GM21528 (cell line): ENCODE measurements at regions not wholly inside any gene's neighbourhood (a gene's known extent, or its start where the extent isn't known, plus 50 kb on each side); places are given as distances from the start of the nearest gene placed in this dataset.
"Not testable (repeated sequence)": the region's sequence is repeated elsewhere in the genome, so short reads cannot be mapped to it uniquely, and the experiment has no call there.

ENCODE experiments used
- ATAC-seq: cut with Tn5 transposase; IDR thresholded peaks from one replicate; pipeline ENCODE4 v1.9.1; 2021; ENCODE audit warnings: mild to moderate bottlenecking, moderate library complexity; ENCODE audit not compliant: unreplicated experiment, low FRiP score

DNA sequence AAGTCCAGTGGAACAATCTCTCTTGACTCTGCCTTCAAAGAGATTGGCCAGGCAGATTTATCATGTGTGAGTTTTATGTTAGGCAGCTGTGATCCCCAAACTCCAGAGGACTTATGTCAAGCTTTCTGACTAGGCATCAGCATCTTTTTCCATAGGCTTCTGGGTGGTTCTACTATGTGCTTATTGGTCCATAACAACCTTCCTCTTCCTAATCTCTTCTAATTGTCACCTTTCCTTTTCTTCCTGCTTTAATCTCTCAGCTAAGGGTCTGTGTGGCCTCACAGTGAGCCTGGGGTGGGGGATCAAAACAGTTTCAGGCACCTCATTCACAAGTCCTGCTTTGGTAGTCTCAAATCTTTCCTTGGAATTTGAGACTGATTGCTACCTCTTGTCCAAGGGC is 170.9 kb upstream of the CHD1 start:
- no peak for ATAC-seq

DNA sequence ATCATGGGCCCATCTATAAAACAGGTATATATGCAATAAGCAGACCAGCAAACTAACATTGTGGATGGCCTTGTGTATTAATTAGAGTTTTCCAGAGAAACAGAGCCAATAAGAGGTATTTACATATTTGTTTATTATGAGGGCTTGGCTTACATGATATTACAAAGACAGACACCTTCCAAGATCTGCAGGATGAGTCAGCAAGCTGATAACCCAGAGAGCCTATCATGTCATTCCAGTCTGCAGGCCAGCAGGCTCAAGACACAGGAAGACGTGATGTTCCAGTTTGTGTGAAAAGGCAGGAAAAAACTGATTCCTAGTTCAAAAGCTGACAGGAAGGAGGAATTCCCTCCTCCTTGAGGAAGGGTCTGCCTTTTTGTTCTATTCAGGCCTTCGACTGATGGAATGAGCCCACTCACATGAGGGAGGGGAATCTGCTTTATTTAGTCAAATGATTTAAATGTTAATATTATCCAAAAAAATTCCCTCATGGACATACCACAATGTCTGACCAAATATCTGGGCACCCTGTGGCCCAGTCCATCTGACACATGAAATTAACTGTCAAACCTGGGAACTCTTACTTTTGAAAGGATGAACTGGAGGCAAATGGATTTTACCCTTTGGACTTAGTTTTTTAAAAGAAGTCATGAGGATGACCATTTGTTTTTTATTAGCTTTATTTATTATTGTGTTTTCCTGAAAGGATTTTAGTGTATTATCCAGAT is 161.2 kb upstream of the CHD1 start:
- ATAC-seq, result no peak

DNA sequence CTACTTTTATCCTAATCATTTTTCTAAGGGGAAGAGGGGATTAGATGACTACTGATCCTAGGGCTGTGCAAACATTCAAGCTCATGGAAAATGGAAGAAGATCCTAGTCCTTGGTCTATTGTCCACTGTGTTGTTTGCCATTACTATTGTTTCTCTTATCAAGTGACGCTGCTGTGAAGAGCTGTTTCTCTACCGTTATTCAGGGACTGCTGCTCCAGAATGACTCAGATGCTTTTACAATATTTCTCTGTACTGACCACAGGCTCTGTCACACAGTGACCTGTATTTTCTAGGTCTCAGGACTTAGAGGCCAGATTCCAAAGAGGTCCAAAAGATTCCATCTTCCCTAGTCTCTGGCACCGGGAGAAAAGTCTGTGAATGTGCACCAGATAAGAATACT is 159.5 kb upstream of the CHD1 start:
- no peak for ATAC-seq

DNA sequence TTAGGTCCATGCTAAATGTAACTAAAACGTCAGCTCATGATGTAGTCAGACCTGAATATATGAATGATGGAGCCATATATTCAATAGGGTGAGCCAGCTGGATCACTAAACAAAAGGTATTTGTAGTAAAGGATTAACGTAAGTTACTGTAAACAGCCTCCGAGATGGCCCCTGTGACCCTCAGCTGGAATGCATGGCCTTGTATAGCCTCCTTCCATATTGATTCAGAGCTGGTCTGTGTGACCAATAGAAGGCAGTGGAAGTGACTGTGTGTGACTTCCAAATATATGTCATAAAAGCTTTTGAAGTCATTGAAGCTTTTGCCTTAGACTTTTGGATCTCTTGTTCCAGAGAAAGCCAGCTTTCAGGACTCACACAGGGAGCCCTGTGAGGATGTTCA is 154.4 kb upstream of the CHD1 start:
- no peak for ATAC-seq

DNA sequence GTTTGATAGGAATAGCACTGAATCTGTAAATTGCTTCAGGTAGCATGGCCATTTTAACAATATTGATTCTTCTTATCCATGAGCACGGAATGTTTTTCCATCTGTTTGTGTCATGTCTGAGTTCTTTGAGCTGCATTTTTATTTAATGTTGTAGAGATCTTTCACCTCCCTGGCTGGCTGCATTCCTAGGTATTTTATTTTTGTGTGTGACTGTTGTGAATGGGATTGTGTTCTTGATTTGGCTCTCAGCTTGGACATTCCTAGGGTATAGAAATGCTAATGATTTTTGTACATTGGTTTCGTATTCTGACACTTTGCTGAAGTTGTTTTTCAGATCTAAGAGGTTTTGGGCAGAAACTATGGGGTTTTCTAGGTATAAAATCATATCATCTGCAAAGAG is 152.9 kb upstream of the CHD1 start:
- no peak for ATAC-seq

DNA sequence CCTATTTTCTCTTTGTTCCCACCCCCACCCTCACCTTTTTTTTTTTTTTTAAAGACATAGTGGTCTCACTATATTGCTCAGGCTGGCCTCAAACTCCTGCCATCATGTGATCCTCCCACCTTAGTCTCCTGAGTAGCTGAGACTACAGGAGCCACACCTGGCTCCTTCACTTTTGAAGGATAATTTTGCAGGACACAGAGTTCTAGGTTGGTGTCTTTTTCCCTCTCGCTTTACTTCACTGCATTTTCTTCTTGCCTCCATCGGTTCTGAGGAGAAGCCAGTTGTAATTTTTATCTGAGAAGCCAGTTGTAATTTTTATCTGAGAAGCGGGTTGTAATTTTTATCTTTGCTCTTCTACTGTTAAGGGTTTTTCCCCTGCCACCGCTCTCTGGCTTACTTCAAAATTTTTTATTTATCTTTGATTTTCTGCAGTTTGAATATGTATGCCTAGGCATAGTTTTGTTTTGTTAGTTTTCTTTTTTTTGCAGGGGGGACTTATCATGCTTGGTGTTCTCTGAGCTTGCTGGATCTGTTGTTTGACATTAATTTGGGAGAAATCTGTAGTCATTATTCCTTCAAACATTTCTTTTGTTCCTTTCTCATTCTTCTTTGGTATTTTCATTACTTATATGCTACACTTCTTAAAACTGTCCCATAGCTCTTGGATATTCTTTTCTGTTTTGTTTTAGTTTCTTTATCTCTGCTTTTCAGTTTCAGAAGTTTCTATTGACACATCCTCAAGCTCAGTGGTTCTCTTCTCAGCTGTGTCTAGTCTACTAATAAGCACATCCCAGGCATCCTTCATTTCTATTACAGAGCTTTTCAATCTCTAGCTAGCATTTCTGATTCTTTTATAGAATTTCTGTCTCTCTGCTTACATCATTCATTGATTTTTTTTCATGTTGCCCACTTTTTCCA is 148.2 kb upstream of the CHD1 start:
- peak; percentile 86 for ATAC-seq

DNA sequence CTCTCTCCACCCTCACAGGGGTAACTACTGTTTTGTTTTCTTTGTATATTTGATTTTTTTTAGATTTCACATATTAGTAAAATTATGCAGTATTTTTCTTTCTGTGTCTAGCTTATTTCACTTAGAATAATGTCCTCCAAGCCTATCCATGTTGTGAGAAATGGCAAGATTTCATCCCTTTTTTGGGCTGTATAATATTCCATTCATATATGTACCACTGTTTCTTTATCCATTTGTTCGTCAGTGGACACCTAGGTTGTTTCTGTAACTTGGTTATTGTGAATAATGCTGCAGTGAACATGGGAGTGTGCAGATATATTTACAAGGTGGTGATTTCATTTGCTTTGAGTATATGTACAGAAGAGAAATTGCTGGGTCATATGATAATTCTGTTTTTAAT is 144.0 kb upstream of the CHD1 start:
- no peak for ATAC-seq

DNA sequence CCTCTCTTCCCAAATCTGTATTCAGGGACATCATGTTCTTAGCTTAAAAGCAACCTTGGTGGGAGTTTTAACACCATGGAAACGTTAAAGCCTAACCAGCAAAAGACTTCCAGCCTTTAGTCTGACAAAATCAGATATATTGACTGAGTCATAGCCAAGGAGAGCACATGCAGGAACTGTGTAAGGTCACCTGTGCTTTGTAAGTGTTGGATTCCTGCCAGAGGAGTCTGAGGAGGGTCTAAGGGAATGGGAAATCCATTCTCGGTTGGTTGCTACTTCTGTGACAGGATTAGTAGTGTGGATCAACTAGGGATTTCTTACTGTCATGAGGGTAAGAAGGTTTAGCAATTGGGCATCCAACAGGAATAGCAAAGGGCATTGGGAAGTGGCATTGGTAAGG is 142.0 kb upstream of the CHD1 start:
- no peak for ATAC-seq

DNA sequence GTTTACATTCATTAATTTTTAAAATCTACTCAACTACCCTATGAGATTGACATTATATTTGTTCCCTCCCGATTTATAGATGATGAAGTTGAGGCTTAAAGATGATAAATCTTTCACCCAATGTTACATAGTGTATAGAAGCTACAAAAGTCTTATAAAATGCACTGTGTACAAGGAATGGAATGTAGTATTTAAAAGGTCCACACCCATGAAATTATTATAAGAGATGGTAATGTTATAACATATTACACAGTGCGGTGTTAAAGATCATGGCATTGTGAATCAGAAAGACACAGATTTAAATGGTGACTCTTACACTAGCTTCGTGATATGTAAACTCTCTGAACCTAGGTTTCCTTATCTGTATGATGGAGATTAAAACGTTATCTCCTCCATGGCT is 141.6 kb upstream of the CHD1 start:
- no peak for ATAC-seq

DNA sequence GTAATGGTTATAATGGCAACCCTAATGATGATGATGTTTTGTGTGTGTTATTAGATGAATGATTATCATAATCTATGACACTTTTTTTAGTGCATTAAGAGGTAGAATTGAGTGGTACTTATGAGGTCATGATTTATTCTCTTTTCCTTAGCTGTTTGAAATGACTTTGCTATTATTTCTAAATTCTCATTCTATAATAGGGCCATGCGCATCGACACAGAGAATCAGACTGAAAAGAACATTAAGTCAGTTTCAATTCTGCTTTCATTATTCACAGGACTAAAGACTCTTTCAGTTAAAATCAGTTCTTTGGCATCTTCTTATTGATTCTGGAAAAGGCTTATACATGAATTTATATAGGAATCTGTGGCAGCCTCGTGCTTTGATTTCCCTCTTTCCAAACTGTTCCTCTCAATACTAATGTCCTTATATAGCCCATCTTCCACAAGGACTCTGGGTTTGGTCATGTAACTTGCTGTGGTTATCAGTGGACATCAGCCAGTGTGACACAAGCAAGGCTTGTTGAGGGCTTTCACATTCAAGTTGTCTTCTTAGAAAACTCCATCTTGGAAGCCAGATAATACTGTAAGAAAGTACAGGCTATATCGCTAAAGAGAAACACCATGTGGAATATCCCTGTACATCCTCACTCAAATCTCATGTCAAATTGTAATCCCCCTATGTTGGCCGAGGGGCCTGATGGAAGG is 140.3 kb upstream of the CHD1 start:
- peak; percentile 83 for ATAC-seq

DNA sequence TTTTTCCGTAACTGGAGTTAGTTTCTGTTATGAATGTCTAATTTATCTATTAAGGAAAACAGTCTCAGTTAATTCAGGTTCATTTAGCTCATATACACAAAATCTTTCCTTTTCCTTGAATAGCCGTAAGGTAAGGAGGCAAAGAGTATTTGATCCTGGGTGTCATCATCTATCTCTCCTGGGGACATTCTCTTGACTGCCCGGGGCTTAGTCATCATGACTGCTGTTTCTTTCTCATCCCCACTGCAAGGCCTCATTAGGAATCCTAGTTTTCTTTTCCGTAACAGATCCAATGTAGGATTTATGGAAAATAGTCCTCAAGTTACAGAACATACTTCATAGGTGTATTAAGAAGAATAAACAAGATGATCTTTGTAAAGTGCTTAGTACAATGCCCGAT is 134.9 kb upstream of the CHD1 start:
- no peak for ATAC-seq

DNA sequence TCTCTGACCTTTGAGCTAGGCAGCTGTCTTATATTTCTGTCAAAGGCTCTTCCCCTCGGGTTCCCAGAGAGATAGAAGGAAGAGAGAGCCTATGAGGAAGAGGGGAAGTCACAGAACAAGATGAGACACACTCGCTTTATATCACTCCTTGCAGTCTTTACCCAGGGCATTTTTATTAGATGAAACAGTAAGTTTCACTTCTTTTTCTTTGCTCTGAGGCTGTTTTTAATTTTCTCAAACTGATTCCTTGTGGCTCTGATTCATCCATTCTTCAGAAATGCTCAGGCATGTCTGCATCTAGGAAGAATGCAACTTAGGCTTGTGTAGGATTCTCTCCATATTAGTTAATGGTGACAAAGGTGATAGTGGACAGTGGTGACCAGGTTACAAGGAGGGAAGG is 132.9 kb upstream of the CHD1 start:
- no peak for ATAC-seq

DNA sequence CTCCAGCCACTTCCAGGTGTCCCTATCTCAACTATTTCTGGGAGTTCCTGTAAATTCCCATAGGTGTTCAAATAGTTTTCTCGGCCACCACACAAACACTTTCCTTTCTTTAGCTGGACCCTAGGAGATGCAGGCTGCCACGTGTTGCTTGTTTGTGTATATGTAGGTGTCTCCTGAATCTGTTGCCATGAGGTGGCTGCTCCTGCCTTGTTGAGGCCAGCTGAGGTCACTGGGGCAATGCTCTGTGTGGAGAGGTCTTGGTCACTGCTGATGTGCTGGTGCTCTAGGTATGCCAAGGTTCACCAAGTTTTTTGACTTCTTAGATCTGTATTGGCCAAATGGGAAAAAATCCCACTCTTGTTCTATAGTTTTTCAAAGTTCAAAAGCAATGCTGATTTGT is 132.5 kb upstream of the CHD1 start:
- no peak for ATAC-seq

DNA sequence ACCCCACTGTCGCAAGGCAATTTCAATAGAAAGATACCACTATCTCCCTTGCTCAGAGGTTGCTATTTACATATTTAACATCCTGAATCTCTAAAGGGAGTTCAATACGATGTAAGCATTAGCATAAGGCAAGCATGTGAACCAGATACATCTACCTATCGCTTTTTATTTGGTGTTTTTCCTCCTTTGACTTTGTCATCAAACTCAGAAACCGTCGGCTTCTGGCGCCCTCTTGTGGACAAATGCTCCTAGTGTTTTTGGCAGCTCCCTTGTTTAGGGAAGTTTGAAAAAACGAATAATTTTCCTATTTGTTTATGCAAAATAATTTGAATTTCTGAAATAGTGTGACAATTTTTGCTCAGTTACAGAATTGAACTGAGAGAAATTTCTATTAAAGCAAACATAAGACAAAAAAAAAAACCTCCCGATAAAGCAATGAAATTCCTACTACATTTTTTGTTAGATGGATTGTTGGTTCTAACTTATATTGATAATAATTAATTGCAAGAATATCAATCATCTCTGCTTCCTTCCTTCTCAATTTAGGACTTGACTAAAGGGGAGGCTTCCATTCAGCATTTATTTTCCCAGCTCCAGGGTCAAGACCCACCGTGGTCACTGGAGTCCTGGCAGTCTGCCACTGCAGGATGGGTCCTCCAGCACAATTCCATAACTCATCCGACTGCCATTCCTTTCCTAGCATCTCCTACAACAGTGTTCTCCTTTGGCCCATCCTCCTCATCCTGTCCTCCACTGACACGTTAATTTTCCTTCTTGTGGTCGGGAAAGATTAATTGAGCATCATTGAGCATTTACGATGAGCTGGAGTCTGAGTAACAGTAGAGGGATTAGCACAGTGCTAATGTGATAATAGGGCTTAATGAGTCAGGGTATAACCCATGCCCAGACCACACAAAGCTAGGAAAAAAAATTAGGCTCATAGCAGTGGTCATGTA is 131.8 kb upstream of the CHD1 start:
- peak; percentile 66 for ATAC-seq

DNA sequence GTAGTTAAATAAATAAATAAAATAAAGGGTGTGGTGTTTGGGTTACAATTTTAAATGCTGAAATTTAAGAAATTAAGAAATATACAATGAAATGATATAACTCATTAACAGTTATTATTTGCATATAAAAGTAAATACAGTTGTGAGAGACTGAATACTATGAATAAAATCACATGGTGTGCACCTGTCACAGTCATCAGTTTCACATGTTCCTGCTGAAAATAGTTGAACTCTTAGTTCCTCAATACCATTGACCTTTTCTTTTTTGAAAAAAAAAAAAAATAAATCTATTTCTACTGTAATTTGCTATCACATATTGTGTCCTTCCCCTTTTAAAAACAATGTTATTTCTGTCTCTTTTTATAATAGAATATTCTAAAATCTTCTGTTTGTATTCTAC is 130.9 kb upstream of the CHD1 start:
- ATAC-seq, result peak; percentile 78

DNA sequence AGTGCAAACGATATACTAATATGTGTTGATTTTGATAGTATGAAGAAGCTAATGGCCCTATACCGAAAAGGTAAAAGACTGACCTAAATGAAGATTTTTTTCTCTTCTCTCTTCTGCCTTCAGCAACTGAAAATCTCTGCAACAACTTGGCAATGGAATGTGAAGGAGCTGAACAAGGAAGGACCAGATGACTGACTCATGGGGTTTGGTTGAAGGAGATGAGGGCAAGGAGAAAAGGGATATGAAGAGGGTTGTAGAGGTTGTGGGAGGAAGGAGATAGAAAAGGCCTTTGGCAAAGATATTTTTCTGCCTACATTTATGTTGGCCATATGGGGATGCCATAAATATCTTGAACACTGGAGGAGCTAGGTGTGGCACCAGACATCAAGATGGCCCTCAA is 129.7 kb upstream of the CHD1 start:
- no peak for ATAC-seq

DNA sequence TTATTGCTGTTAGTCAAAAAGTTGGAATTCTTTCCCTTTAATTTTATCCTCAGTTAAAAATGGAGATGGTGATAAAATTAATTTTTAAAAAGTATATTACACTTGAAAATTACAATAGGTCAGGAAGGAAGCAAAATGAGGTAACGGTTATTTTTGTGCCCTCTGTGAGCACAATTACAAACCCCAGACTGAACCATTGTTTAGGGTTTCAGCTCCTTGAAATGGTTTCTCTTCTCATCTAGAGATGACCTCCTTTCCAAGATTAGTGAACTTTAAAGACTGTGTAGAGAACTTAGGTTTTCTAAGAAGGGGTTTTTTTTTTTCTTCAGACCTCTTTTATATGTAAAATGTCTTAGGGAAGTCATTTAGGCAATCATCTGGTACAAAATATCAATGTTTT is 126.2 kb upstream of the CHD1 start:
- ATAC-seq, result peak; percentile 43

DNA sequence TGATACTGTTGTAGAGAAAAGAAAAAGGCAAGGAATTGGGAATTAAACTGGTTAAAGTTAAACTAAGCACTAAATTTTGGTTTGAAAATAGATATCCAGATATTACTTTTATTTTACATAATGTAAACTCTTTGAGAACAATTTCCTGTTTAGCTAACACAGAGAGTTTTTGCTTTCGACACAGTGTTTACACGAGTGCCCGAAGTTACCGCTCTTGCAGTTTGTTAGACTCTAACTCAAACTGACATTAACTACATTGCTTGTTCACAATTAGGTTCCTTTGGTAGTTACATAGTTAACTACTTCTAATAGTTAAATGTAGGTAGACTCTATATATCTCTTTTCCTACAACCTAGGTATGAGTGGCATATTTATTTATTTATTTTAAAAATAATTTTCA is 117.1 kb upstream of the CHD1 start:
- no peak for ATAC-seq

DNA sequence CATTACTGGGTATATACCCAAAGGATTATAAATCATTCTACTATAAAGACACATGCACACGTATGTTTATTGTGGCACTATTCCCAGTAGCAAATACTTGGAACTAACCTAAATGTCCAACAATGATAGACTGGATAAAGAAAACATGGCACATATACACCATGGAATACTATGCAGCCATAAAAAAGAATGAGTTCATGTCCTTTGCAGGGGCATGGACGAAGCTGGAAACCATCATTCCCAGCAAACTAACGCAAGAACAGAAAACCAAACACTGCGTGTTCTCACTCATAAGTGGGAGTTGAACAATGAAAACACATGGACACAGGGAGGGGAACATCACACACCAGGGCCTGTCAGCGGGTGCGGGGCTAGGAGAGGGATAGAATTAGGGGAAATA is 114.5 kb upstream of the CHD1 start:
- not testable (repeated sequence) for ATAC-seq

DNA sequence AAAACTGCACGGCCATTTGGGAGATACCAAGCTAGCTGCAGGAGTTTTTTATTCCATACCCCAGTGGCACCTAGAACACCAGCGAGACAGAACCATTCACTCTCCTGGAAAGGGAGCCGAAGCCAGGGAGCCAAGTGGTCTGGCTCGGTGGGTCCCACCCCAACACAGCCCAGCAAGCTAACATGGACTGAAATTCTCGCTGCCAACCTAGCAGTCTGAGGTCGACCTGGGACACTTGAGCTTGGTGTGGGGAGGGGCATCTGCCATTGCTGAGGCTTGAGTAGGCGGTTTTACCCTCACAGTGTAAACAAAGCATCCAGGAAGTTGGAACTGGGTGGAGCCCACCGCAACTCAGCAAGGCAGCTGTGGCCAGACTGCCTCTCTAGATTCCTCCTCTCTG is 108.9 kb upstream of the CHD1 start:
- ATAC-seq, result no peak
